Caki2 (cell line): ENCODE measurements at regions not wholly inside any gene's neighbourhood (a gene's known extent, or its start where the extent isn't known, plus 50 kb on each side); places are given as distances from the start of the nearest gene placed in this dataset.

Experiments used
- DNase-seq: peaks from one replicate; pipeline ENCODE4 v3.0.0-alpha.2; 2015; ENCODE audit warnings: low read depth
- in situ Hi-C: cut with HindIII; loops from 2 replicates; pipeline ENCODE4 v1.10.0; 2016; ENCODE audit warnings: low sequenced_read_pairs, low pct_unique_long_range_greater_than_20kb, mixed read lengths

GRCh38 chr7:42694894-42695507 is 216.9 kb downstream of the C7orf25 start:
- DNase-seq, result no peak
- in situ Hi-C loops, result no loop called here

DNA sequence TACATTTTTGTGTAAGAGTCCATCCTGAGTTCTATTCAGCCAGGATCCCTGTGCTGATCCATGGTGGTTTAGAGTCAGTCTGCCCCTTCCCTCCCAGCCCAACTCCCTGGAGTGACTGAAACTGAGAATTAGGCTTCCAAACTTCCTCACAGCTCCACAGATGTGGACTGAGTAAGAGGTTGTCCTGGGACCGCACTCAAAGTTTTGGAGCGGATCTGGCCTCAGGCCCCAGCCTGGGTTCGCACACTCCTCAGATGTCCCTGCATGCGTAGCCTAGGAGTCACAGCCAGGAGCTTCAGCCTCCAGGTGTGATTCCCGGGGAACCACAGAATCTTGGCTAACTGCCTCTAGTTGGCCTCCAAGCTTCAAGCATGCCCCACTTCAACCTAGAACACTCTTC is 218.1 kb downstream of the C7orf25 start:
- DNase-seq, result no peak
- in situ Hi-C loops, result no loop called here

DNA sequence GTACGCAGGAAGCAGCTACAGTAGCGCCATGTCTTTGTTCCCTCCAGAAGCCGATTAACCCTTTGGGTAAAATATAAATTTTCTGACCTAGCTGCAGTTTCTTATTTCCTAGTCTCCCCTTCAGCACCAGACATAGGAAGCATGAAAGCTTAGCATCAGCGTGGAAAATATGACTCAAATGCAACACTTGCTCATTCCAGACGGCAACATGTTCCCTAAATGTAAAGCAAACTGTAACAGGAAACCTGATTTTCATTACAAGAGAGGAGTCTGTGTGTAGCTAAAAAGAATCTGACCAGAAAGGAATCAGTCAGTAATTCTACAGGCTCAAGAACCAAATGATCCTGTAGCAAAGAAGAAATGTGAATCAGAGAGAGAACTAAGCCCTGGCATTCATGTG is 219.2 kb downstream of the C7orf25 start:
- in situ Hi-C loops, result no loop called here

DNA sequence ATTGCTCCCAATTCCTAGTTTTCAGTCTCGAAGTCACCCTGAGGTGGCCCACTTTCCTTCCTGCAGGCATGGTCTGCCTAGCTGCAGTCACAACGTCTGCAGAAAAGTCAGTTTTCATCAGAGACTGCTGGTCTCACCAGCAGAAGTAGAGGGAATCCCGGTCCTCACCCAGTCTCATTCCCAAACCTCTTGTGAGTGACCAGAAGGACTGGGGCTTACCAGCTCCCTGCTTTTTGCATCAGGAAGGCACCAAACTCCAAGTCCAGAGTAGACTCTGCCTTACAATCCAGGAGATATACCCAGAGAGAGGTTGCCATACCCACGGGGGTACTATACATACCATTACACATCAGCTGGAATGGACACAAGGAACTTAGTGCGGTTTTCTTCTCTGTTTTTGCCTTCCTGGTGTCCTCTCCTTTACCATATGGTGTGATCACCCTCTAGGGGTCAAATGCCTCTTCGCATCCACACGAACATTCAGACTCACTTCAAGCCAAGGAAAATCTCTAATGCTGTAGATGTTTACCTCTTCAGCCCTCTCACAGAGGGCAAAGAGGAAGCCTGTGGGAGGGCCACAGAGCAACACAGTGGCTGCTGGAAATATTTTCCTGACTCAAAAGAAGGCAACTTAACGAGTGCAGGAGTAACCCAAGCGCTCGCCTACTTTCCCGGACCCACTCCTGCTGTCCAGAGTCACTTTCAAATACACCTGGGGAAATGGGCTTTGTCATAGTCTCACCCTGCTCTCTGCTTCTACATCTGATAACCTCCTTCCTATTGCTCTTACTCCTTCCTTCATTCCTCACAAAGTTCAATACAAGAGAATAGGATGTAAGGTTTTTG is 220.9 kb downstream of the C7orf25 start:
- DNase-seq, result peak; percentile 35
- in situ Hi-C loops, result no loop called here

More for the DNA sequence above, 219.2 kb downstream of the C7orf25 start:
- DNase-seq, result no peak

DNA sequence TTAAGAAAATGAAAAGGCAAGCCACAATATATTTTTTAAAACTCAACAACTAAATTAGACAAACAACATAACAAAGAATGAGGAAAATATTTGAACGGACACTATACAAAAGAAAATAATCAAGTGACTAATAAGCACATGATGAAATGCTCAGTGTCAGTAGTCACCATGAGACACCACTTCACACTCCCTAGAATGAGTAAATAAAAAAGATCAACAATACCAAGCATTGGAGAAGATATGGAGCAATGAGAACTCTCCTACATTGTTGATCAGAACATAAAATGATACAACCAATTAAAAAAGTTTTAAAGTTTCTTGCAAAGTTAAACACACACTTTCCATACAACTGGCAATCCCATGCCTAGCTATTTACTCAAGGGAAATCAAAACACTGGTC is 222.2 kb downstream of the C7orf25 start:
- no peak for DNase-seq
- in situ Hi-C loops, result no loop called here

DNA sequence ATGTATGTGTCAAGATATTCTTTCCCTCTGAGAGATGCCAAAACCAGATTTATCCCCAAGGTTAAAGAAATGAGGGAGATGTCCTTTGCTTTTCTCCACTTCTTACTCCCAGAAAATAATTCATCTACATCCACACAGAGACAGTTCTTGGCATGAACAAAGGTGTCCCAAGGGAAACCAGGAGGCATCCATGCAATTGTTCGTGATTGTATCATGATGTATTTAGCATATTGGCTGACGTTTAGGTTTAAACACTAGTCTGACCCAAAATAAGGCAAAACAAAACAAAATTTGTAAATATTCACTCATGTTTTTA is 223.9 kb downstream of the C7orf25 start:
- DNase-seq, result no peak
- in situ Hi-C loops, result no loop called here

GRCh38 chr7:42687211-42688055 is 224.4 kb downstream of the C7orf25 start:
- DNase-seq, result no peak
- in situ Hi-C loops, result no loop called here

- in situ Hi-C loops, result no loop called here
- no peak for DNase-seq
Observed at GRCh38 chr7:42686594-42687156, 225.2 kb downstream of the C7orf25 start.

DNA sequence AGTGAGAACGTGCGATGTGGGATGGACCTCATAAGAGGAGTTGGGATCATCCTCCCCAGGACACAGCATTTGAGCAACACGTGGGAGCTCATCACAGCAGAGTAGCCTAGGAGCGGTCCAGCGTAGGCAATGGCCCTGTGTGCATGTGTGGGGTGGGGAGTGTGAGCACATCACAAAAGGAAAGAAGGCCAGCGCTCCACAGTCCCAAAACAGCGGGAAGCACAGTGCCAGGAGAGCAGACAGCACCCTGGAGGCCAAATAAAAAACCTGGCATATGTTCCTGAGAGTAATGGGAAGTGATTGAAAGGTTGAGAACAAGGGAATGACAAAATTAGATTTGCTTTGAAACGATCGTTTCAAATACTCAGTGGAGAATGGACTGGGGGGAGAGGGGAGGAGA is 226.0 kb downstream of the C7orf25 start:
- in situ Hi-C loops, result no loop called here
- DNase-seq, result no peak

- in situ Hi-C loops, result no loop called here
- DNase-seq, result peak; percentile 20
Observed at GRCh38 chr7:42677751-42678699, 233.8 kb downstream of the C7orf25 start.

GRCh38 chr7:42674541-42674940 is 237.3 kb downstream of the C7orf25 start:
- in situ Hi-C loops, result no loop called here
- no peak for DNase-seq

DNA sequence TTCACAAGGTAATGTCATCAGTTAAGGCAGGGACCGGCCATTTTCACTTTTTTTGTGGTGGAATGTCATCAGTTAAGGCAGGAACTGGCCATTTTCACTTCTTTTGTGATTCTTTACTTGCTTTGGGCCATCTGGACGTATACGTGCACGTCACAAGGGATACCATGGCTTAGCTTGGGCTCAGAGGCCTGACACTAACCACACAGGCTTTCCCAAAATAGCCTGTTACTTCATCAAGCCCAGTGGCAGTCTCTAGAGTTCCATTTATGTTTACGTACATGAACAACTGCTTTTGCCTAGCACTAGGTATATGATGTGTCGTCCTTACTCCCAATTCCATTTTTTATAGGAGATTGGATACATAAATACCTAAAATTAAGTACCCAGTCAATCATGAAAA is 237.9 kb downstream of the C7orf25 start:
- no peak for DNase-seq
- in situ Hi-C loops, result no loop called here

DNA sequence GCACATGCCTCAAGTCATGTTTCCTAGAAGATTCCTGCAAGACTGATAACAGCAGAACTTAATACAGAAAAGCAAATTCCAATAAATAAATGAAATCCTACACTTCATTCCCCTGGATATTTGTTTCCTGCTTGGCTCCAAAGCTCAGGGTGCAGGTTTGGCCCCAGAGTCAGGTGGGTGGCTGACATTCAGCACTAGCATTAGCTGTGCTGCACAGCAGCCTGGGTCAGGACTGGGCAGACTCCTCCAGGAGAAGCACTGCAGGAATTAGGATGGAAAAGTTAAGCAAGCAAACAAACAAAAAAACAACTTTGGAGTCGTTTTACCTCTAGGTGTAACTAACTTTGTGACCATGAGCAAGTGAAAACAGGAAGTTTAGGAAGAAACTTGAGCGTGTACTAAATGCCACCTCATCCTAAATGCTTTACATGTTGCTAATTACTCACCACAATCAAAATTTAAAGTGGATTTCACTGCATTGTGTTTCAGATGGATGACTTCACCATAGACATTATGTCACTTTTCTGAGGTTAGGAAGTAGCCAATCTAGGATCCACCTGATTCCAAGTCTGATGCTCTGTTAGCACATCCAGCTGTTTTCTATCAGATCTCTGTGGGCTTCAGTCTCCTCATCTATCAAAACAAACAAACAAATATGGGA is 239.4 kb downstream of the C7orf25 start:
- in situ Hi-C loops, result no loop called here
- DNase-seq, result no peak

GRCh38 chr7:42671627-42672026 is 240.2 kb downstream of the C7orf25 start:
- no peak for DNase-seq
- in situ Hi-C loops, result no loop called here

GRCh38 chr7:42666994-42667393 is 244.9 kb downstream of the C7orf25 start:
- in situ Hi-C loops, result no loop called here

DNA sequence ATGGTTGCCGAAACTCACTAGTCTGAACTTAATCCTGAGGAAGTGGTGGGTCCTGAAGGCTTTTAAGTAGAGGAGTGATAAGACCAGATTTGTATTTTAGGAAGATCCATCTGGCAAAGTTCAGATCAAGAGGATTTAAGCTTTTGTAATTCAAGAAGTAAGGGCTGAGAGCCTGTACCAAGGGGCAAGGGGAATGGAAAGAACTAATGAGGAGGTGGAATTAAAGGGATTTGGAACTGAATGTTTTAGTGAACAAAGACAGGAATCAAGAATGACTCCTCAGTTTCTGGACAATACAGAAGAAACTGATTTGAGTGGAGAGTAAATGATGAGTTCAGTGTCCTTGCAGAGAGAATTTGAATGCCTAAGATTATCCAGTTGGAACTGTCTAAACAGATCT is 249.0 kb downstream of the C7orf25 start:
- in situ Hi-C loops, result no loop called here
- DNase-seq, result no peak

More at GRCh38 chr7:42666994-42667393, 244.9 kb downstream of the C7orf25 start:
- DNase-seq, result no peak

GRCh38 chr7:42661312-42661711 is 250.6 kb downstream of the C7orf25 start:
- in situ Hi-C loops, result no loop called here
- DNase-seq, result peak; percentile 14
